ENCODE measurements at regions not wholly inside any gene's neighbourhood (a gene's known extent, or its start where the extent isn't known, plus 50 kb on each side); places are given as distances from the start of the nearest gene placed in this dataset.

GRCh38 chr2:240301256-240301795 is 134.1 kb upstream of the GPC1 start:
- no peaks in the 10 kb centered on the region for H3K36me3 ChIP-seq
- 84 to 88% methylated on average over 13 of the region's 13 CpGs for WGBS, 2 donors
- no peaks in the 10 kb centered on the region for H3K27me3 ChIP-seq
- no peak for ATAC-seq (ENCODE audit: low FRiP score in 2 of 2)
- peak in 1 of 2 donors; percentile 8 for DNase-seq
- TF ChIP-seq POLR2AphosphoS5 (IDR thresholded peaks at IDR 0.05), result no peak
- TF ChIP-seq EP300 (IDR thresholded peaks at IDR 0.05), result no peak
- no peak for TF ChIP-seq POLR2A (IDR thresholded peaks at IDR 0.05)
- TF ChIP-seq, protein P1, sequence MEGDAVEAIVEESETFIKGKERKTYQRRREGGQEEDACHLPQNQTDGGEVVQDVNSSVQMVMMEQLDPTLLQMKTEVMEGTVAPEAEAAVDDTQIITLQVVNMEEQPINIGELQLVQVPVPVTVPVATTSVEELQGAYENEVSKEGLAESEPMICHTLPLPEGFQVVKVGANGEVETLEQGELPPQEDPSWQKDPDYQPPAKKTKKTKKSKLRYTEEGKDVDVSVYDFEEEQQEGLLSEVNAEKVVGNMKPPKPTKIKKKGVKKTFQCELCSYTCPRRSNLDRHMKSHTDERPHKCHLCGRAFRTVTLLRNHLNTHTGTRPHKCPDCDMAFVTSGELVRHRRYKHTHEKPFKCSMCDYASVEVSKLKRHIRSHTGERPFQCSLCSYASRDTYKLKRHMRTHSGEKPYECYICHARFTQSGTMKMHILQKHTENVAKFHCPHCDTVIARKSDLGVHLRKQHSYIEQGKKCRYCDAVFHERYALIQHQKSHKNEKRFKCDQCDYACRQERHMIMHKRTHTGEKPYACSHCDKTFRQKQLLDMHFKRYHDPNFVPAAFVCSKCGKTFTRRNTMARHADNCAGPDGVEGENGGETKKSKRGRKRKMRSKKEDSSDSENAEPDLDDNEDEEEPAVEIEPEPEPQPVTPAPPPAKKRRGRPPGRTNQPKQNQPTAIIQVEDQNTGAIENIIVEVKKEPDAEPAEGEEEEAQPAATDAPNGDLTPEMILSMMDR (IDR thresholded peaks at IDR 0.05), result no peak
- no peaks in the 10 kb centered on the region for H3K9me3 ChIP-seq
- no peak overlapping the region for H3K4me3 ChIP-seq
- H3K27ac ChIP-seq, result no peak overlapping the region
- no peaks in the 10 kb centered on the region for H3K4me1 ChIP-seq

GRCh38 chr2:240302041-240302440 is 133.4 kb upstream of the GPC1 start:
- H3K9me3 ChIP-seq, result no peaks in the 10 kb centered on the region
- no peak for ATAC-seq (ENCODE audit: low FRiP score in 2 of 2)
- no peaks in the 10 kb centered on the region for H3K4me1 ChIP-seq
- TF ChIP-seq POLR2AphosphoS5 (IDR thresholded peaks at IDR 0.05) (no peak), EP300 (IDR thresholded peaks at IDR 0.05) (no peak), POLR2A (IDR thresholded peaks at IDR 0.05) (no peak)
- TF ChIP-seq, protein P1 (IDR thresholded peaks at IDR 0.05), result no peak
- WGBS, 2 donors, result 75 to 84% methylated on average over 5 of the region's 5 CpGs
- H3K27ac ChIP-seq, result no peak overlapping the region
- H3K4me3 ChIP-seq, result no peak overlapping the region
- H3K27me3 ChIP-seq, result no peaks in the 10 kb centered on the region
- no peaks in the 10 kb centered on the region for H3K36me3 ChIP-seq
- peak in 1 of 2 donors; percentile 8 for DNase-seq

DNA sequence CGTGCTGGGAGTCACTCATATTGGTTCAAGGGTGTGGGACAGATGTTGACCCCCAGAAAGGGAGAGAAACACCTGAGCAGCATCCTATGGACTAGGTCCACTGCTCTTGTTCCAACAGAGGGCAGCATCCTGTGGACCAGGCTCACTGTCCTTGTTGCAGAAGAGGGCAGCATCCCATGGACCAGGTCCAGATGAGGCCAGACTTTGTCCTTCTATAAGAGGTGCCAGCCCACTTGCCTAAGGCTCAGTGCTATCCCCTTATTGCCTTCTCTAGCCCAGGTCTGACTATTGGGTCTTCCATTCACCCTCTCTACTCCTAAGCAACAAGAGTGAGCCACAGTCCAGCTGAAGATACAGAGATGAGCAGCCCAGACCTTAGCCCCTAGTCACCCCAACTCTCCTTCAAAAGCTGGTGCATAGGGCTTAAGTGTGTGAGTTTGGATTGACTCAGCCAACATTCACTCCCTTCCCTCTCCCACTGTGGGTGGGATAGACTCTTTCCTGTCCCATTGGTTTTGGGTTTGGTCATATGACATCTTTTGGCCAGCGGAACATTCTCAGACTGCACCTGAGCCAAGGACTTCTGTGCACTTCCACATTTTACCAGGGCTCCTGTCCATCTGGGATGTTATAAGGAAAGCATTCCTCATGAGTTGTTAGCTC is 132.4 kb upstream of the GPC1 start:
- H3K27ac ChIP-seq, result no peak overlapping the region
- 100% methylated on average over 1 of the region's 2 CpGs; no CpG with 5 or more reads in 1 of the 2 donors for WGBS, 2 donors
- H3K9me3 ChIP-seq, result no peaks in the 10 kb centered on the region
- H3K4me3 ChIP-seq, result no peak overlapping the region
- H3K27me3 ChIP-seq, result no peaks in the 10 kb centered on the region
- H3K4me1 ChIP-seq, result no peaks in the 10 kb centered on the region
- TF ChIP-seq POLR2AphosphoS5 (IDR thresholded peaks at IDR 0.05), result no peak
- peak in 1 of 2 donors; percentile 6 for DNase-seq
- ATAC-seq (ENCODE audit: low FRiP score in 2 of 2), result no peak
- no peaks in the 10 kb centered on the region for H3K36me3 ChIP-seq

- WGBS, 2 donors, result 80 to 81% methylated on average over 23 to 24 of the region's 25 CpGs
- H3K4me3 ChIP-seq, result no peak overlapping the region
- no peaks in the 10 kb centered on the region for H3K27me3 ChIP-seq
- H3K9me3 ChIP-seq, result no peaks in the 10 kb centered on the region
- peak in 1 of 2 donors; percentile 12 for DNase-seq
- H3K36me3 ChIP-seq, result no peaks in the 10 kb centered on the region
- no peaks in the 10 kb centered on the region for H3K4me1 ChIP-seq
- TF ChIP-seq, protein P1 (IDR thresholded peaks at IDR 0.05), result no peak
- no peak for TF ChIP-seq EP300 (IDR thresholded peaks at IDR 0.05)
- no peak for ATAC-seq (ENCODE audit: low FRiP score in 2 of 2)
- no peak overlapping the region for H3K27ac ChIP-seq
Observed at GRCh38 chr2:240303896-240304745, 131.3 kb upstream of the GPC1 start.

- no peaks in the 10 kb centered on the region for H3K36me3 ChIP-seq
- H3K4me1 ChIP-seq, result no peaks in the 10 kb centered on the region
- H3K4me3 ChIP-seq, result no peak overlapping the region
- TF ChIP-seq EP300 (IDR thresholded peaks at IDR 0.05), result no peak
- TF ChIP-seq, protein P1 (IDR thresholded peaks at IDR 0.05), result no peak
- TF ChIP-seq POLR2AphosphoS5 (IDR thresholded peaks at IDR 0.05), result no peak
- no peak for TF ChIP-seq POLR2A (IDR thresholded peaks at IDR 0.05)
- DNase-seq, result peak in 1 of 2 donors; percentile 10
- H3K27ac ChIP-seq, result no peak overlapping the region
- no peak for ATAC-seq (ENCODE audit: low FRiP score in 2 of 2)
- WGBS, 2 donors, result 71 to 74% methylated on average over 12 of the region's 12 CpGs
- H3K27me3 ChIP-seq, result no peaks in the 10 kb centered on the region
- no peaks in the 10 kb centered on the region for H3K9me3 ChIP-seq
Observed at GRCh38 chr2:240304746-240305161, 130.7 kb upstream of the GPC1 start.
